DMS 273 (cell line): ENCODE measurements at regions not wholly inside any gene's neighbourhood (a gene's known extent, or its start where the extent isn't known, plus 50 kb on each side); places are given as distances from the start of the nearest gene placed in this dataset.

Experiments used
- DNase-seq: peaks from one replicate; lab custom pipeline; 2025; ENCODE audit not compliant: unreplicated experiment; lab: John Stamatoyannopoulos, UW

GRCh38 chr12:91382081-91382543, 199.5 kb upstream of the DCN start:
- peak; percentile 84 for DNase-seq

GRCh38 chr12:91381309-91381804, 198.7 kb upstream of the DCN start:
- peak; percentile 4 for DNase-seq

DNA sequence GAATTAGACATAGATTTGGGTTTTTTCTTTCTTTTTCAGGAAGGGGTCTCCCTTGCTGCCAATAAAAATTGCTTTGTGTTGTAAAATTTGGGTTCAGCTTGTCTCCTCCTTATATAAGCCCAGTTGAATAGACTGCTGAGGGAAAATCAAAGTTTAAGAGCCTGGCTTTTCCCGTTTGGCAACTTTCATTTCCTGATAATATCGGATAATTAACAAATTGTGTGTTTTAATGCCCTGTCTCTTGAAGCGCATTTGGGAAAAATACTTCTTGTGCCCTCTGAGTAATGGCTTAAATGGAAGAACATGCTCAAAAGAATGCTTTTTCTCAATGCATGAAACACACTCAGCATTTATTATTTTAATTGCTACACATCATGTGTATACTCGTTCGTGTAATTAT, 198.0 kb upstream of the DCN start:
- no peak for DNase-seq

DNA sequence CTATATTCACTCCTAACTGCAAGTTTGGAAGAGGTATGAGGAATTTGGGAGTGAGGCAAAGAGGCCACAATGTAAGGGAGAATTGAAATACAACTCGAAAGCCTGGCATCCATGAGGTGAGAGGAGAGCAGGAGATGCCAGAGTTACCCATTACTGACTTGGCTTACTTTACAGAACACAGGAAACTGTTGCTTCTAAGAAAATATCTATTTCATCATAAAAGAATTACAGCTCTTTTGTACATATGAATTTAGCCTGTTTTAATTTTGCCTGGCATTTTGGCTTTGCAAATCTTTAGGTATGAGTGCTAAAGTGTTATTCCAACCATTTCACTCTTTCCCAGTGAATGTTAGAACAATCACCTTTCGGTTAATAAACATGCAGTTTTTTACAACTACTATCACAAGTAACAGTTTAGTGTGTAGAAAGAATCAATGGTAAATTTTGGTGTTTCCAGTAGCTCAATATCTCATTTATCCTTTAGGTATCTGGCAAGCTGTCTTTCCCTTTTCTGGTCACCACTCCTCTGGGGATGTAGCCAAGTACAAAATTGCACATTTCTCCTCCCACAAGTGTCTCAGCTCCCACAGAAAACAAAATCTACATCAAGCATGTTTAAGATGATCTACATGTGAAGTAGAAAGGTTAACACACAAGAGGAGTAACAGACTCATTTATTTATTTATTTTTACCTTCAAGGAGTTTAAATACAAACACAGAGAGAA, 196.6 kb upstream of the DCN start:
- no peak for DNase-seq

DNA sequence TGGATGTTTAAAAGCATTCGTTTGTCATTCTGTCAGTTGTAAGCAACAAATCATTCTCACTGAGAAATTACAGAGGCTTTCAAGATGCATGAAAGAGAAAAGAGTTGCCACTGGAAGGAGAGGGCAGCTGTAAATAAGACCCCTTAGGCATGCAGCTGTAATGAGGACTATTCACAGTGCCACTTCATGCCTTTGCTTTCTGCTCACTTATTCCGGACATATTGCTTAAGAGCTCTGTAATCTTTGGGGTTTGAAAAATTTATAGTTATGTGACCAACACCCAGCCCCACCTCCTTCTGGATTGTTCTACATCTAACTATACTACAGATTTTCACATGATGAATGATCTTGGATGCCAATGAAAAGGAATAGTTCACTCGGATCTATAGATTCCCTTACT, 194.8 kb upstream of the DCN start:
- no peak for DNase-seq

DNA sequence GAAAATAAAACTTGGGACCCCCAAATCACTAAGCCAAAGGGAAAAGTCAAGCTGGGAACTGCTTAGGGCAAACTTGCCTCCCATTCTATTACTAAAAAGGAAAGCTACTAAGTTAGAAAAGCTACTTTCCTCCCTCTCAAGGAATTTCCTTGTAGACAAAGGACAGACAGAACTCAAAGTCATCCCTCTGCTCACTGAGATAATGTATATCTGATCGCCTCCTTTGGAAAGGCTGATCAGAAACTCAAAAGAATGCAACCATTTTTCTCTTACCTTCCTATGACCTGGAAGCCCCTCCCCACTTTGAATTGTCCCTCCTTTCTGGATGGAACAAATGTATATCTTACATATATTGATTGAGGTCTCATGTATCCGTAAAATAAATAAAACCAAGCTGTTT, 190.5 kb upstream of the DCN start:
- DNase-seq = no peak

DNA sequence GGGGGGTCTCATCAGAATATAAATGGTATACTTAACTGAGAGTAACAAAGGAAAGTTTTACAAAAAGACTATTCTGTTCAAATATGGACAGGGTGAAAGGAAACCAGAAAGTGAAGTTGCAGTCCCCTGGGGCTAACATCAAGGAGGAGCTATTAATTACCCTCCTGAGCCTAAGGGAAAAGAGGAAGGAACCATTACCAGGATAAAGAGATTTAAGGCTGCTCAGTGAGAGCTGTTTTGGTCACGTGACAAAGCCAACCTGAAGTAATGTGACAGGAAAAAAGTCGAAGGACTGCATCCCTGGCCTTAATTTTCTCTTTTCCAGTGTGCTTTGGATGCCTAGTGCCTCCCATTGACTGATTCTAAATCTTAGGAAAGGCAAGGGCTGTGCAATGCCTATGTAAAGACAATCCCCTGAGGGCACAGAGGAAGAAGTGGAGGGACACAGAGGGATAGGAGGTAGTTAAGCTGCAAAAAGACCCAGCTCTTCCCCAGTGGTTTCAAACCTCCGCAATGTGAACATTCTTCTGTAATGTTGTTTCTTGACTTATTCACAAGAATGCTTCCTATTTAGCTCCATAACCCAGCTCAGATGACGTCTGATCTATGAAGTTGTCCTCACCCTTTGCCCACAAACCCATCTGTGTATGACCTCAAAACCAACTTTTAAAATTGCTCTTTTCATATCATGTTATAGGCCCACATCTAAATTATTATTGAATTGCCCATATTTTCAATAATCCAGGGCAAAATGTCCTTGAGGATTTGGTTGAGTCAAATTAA, 187.7 kb upstream of the DCN start:
- DNase-seq = no peak

DNA sequence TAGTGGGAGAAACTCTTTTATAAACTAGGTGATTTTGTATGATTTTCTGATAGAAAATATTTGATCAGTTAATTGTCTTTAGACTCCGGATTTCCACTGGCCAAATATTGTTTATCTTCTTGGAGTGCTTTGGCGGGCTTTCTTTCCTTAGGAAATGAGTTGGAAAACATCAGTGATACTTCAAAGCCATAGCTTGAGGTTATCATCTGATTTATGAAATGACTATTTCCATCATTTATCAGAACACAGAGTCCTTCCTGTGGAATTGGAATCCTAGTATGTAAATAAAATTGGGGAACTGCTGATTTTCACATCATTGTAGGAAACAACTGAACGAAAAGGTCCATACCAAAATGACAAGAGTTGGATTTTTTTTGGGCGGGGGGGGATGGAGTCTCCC, 186.0 kb upstream of the DCN start:
- DNase-seq = no peak

DNA sequence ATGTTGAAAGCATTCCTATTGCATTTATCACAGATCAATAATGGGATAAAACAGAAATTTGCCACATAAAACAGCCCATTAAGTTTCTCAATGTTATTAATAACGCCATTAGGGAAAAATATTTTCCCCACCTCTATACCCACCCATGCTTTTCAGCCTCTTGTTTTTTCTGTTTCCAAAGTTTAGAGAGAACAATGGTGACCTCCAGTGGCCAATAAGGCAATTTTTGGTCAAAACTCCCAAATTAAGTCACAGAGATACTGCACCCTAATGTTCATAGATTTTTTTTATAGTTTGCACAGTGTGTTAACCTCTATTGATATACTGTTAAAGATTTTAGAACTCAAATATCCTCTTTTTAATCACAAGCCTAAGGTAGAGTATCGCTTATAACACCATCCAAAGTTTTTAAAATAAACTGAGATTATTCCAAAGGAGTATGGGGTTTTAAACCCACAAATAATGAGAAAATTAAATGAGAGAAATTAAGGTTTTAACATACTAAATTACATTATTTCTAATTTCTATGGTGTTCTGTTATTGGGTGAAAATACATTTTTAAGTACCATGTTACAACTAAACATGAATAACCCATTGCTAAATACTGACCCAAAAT, 184.7 kb upstream of the DCN start:
- DNase-seq = peak; percentile 33

- no peak for DNase-seq
Observed at GRCh38 chr12:91364471-91365184, 182.0 kb upstream of the DCN start.

DNA sequence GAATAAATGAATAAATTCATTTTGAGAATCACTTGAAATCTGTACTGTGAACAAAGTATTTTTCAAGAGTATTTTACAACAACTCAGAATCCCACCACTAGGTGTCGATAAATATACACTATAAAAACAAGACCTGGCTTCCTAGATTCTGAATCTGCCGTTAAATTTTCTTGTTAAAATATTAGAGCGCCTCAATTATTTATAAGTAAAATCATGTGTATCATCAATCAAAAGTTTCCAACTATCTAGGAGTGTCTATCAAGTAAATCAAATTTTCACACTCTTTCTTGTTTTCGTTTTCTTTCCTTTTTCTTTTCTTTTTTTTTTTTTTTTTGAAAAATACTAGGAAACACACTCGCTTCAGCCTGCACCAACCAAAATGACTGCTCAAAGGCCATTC, 179.2 kb upstream of the DCN start:
- DNase-seq = peak; percentile 58

DNA sequence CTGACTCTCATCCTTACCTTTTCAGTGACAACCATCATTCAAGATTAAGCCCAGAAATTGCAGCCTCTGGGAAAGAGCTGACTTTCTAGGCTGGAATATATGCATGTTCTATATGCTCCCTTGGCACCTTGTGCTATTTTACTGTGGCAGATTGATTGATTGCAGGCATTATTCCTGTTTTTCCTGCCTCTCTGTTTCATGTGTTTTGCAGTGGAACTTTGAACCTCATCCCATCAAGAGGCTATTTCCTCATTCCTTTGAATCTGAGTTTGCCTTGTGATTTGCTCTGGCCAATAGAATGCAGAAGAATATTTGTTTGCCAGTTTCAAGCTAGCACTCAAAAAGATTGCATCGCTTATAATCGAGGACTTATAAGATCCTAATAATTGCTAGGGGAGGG, 174.8 kb upstream of the DCN start:
- no peak for DNase-seq

DNA sequence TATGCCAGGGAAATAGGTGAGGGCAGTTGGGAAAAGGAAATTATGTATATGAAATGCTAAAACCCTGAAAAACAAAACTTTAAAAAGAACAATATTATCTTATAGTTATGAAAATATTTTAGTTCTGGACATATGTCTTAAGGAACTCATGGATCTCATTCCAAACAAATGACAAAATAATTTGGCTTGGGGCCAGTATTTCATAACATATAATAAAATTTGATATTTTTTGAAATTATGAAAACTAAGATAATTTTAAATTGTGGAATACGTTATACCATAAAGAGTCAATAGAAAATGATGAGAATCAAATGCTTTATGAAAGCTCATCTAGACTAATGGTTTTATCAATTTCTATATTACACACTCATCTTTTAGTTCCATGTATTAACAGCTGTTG, 173.8 kb upstream of the DCN start:
- DNase-seq = no peak

- DNase-seq = peak; percentile 78
Observed at GRCh38 chr12:91355150-91356006, 172.8 kb upstream of the DCN start.

DNA sequence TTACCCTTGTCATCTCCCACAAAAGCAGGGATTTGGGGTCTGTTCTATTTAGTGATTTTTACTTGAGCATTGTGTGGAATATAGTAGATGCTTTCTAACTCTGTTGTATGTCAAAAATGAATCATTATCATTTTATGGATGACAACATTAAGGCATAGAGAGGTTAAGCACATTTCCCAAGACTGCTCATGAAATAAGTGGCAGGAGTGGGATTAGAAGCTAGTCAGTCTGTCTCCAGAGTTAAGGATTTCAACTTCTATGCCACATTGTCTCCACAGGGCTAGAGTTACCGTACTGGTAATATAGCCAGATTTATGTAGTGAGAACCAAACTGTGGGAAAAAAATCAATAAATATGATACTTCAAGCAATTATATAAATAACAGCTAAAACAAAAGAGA, 170.6 kb upstream of the DCN start:
- no peak for DNase-seq

DNA sequence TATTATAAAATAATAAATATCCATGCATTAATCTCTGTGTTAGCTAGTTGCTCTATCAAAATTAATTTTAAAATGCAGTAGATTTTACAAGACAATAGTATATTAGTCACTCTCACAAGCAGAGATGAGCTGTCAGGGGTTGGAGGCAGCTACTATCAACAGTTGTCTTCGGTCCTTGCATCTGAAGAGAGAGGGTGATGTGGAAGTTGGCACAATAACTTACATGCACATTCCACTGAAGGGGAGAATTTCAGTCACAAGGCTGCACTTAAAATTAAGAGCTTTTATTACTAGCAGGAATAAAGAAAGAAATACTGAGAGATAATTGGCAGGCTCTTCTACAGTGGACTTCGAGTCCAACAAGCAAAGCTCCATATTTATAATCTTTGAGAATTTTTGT, 166.9 kb upstream of the DCN start:
- DNase-seq = no peak

- DNase-seq = no peak
Observed at GRCh38 chr12:91347481-91348214, 165.0 kb upstream of the DCN start.

DNA sequence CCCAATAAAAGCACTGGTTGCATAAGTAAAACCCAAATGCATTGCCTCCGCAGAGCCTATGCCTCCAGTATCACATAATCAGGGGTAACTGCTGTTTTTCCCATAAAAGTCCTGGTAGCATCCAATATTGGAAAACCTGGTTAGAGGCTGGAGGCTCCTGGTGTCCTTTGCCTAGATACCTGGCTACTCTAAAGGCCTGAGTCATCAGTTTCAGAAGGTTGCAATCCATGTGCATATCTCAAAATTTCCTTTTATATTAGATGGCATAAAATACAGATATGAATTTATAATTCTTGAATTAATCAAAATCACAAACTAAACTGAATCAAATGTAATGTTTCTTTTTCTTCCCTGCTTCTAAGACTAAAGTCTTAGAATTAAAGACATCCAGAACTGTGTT, 164.2 kb upstream of the DCN start:
- DNase-seq = no peak

GRCh38 chr12:91344408-91344807, 161.8 kb upstream of the DCN start:
- DNase-seq = no peak

DNA sequence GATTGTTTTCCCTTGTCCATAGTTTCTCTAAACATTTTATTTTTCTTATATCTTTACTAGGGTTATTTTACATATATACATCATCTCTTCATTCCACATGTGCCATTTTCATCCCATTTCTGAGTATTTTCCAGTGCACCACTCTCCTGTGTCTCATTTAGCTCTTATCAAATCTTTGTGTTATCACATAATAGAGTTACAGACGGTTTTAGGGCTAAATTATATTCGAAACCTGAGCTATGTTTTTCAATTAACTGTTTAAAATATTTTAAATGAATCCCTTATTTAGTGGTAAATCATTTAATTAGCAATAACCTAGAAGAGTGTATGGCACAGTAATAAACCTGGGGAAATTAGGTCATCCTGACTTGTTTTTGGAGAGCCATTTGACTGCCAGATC, 160.4 kb upstream of the DCN start:
- DNase-seq = no peak
